H9 (cell line): ENCODE measurements at regions not wholly inside any gene's neighbourhood (a gene's known extent, or its start where the extent isn't known, plus 50 kb on each side); places are given as distances from the start of the nearest gene placed in this dataset.

Experiments
- DNase-seq: peaks from one replicate; pipeline ENCODE4 v3.0.0-alpha.2; 2017
- H2AFZ ChIP-seq: one replicate; pipeline ENCODE4 v1.6.1; 2013; ENCODE audit warnings: mild to moderate bottlenecking, low read length, control low read depth, moderate library complexity
- H2AK5ac ChIP-seq: 2 replicates; pipeline ENCODE4 v1.6.1; 2013; ENCODE audit warnings: low read length, control low read depth, mixed read lengths; ENCODE audit not compliant: insufficient read length
- H2BK120ac ChIP-seq: one replicate; pipeline ENCODE4 v1.6.1; 2013; ENCODE audit warnings: low read depth, mild to moderate bottlenecking, low read length, control low read depth, inconsistent platforms; ENCODE audit not compliant: poor library complexity, severe bottlenecking
- H2BK12ac ChIP-seq: 2 replicates; pipeline ENCODE4 v1.6.1; 2013; ENCODE audit warnings: low read length, control low read depth, mixed read lengths, low read depth; ENCODE audit not compliant: insufficient read length
- H2BK15ac ChIP-seq: 2 replicates; pipeline ENCODE4 v1.6.1; 2013; ENCODE audit warnings: low read depth, low read length, control low read depth
- H2BK20ac ChIP-seq: one replicate; pipeline ENCODE4 v1.6.1; 2013; ENCODE audit warnings: low read depth, mild to moderate bottlenecking, low read length, control low read depth, inconsistent platforms; ENCODE audit not compliant: poor library complexity, severe bottlenecking
- H2BK5ac ChIP-seq: 2 replicates; pipeline ENCODE4 v1.6.1; 2013; ENCODE audit warnings: low read length, control low read depth, mixed read lengths; ENCODE audit not compliant: insufficient read length
- H3K14ac ChIP-seq: 2 replicates; pipeline ENCODE4 v1.6.1; 2013; ENCODE audit warnings: low read length, control low read depth; ENCODE audit not compliant: insufficient read depth
- H3K18ac ChIP-seq: 2 replicates; pipeline ENCODE4 v1.6.1; 2013; ENCODE audit warnings: low read depth, mild to moderate bottlenecking, mixed read lengths, low read length, control low read depth; ENCODE audit not compliant: insufficient read length
- H3K23ac ChIP-seq: 2 replicates; pipeline ENCODE4 v1.6.1; 2013; ENCODE audit warnings: low read length, control low read depth, mixed read lengths, low read depth; ENCODE audit not compliant: insufficient read length
- H3K23me2 ChIP-seq: 2 replicates; pipeline ENCODE4 v1.6.1; 2013; ENCODE audit warnings: low read depth, mild to moderate bottlenecking, mixed read lengths, low read length, control low read depth; ENCODE audit not compliant: insufficient read length, poor library complexity, severe bottlenecking
- H3K27ac ChIP-seq: 2 replicates; pipeline ENCODE4 v1.5.1; 2013; ENCODE audit warnings: low read length, control low read depth, mixed read lengths, low read depth; ENCODE audit not compliant: insufficient read length
- H3K27me3 ChIP-seq: 2 replicates; pipeline ENCODE4 v1.6.1; 2013; ENCODE audit warnings: low read length, control low read depth, inconsistent platforms; ENCODE audit not compliant: insufficient read depth
- H3K4ac ChIP-seq: 2 replicates; pipeline ENCODE4 v1.6.1; 2013; ENCODE audit warnings: low read depth, mild to moderate bottlenecking, control low read depth, inconsistent platforms, low read length, moderate library complexity
- H3K4me1 ChIP-seq: 2 replicates; pipeline ENCODE4 v1.6.1; 2013; ENCODE audit warnings: low read length, control low read depth, inconsistent platforms; ENCODE audit not compliant: insufficient read depth
- H3K4me2 ChIP-seq: 2 replicates; pipeline ENCODE4 v1.6.1; 2013; ENCODE audit warnings: low read length, control low read depth, mixed read lengths; ENCODE audit not compliant: insufficient read length, insufficient read depth
- H3K56ac ChIP-seq: 2 replicates; pipeline ENCODE4 v1.6.1; 2013; ENCODE audit warnings: low read depth, mild to moderate bottlenecking, mixed read lengths, low read length, control low read depth; ENCODE audit not compliant: insufficient read length
- H3K79me1 ChIP-seq: 2 replicates; pipeline ENCODE4 v1.6.1; 2013; ENCODE audit warnings: low read depth, mild to moderate bottlenecking, moderate library complexity, low read length, control low read depth, inconsistent platforms; ENCODE audit not compliant: insufficient read depth, poor library complexity, severe bottlenecking
- H3K79me2 ChIP-seq: 2 replicates; pipeline ENCODE4 v1.6.1; 2013; ENCODE audit warnings: low read length, control low read depth, inconsistent platforms; ENCODE audit not compliant: insufficient read depth
- H3K9ac ChIP-seq: 2 replicates; pipeline ENCODE4 v1.6.1; 2013; ENCODE audit warnings: low read length, control low read depth, mixed read lengths; ENCODE audit not compliant: insufficient read length; ENCODE audit errors: extremely low read depth
- H3K9me3 ChIP-seq: one replicate; pipeline ENCODE4 v1.6.1; 2013; ENCODE audit warnings: low read depth, low read length, inconsistent platforms; ENCODE audit not compliant: control insufficient read depth
- H3T11ph ChIP-seq: one replicate; pipeline ENCODE4 v1.6.1; 2013; ENCODE audit warnings: mild to moderate bottlenecking, low read length, control low read depth, inconsistent platforms
- H4K20me1 ChIP-seq: one replicate; pipeline ENCODE4 v1.6.1; 2013; ENCODE audit not compliant: control insufficient read depth, insufficient read length, insufficient read depth
- H4K5ac ChIP-seq: 2 replicates; pipeline ENCODE4 v1.6.1; 2013; ENCODE audit warnings: low read depth, mild to moderate bottlenecking, mixed read lengths, low read length, control low read depth; ENCODE audit not compliant: insufficient read length
- H4K8ac ChIP-seq: replicated peaks from 2 replicates; pipeline ENCODE4 v1.6.1; 2013; ENCODE audit warnings: low read length, control low read depth, mixed read lengths, low read depth; ENCODE audit not compliant: insufficient read length
- H4K91ac ChIP-seq: 2 replicates; pipeline ENCODE4 v1.6.1; 2013; ENCODE audit warnings: low read depth, mild to moderate bottlenecking, moderate library complexity, mixed read lengths, low read length, control low read depth; ENCODE audit not compliant: insufficient read length
- H3K27ac Mint-ChIP-seq, 3 experiments: 2 replicates in 2 of 3; 3 replicates in 1 of 3; pipeline ENCODE4 v1.8.0; 2020 to 2021; ENCODE audit warnings: mixed read lengths in 3 of 3, mild to moderate bottlenecking in 1 of 3, moderate library complexity in 1 of 3
- H3K27me3 Mint-ChIP-seq: 2 replicates; pipeline ENCODE4 v1.8.0; 2021; ENCODE audit warnings: low read depth, mild to moderate bottlenecking, moderate library complexity, mixed read lengths
- H3K36me3 Mint-ChIP-seq, 3 experiments: 2 replicates in 2 of 3; 3 replicates in 1 of 3; pipeline ENCODE4 v1.8.0; 2020 to 2021; ENCODE audit warnings: low read depth in 3 of 3, mixed read lengths in 3 of 3; ENCODE audit not compliant: insufficient read depth in 1 of 3
- H3K4me1 Mint-ChIP-seq, 2 experiments: 2 replicates each; pipeline ENCODE4 v1.8.0; 2020; ENCODE audit warnings: mixed read lengths in 2 of 2
- H3K4me3 Mint-ChIP-seq, 2 experiments: 2 replicates in 1 of 2; 3 replicates in 1 of 2; pipeline ENCODE4 v1.8.0; 2020 to 2021; ENCODE audit warnings: mild to moderate bottlenecking in 2 of 2, mixed read lengths in 2 of 2, moderate library complexity in 1 of 2
- H3K9me3 Mint-ChIP-seq, 2 experiments: 2 replicates in 1 of 2; 3 replicates in 1 of 2; pipeline ENCODE4 v1.8.0; 2020; ENCODE audit warnings: mild to moderate bottlenecking in 2 of 2, mixed read lengths in 2 of 2, moderate library complexity in 1 of 2
- WGBS: extraction: QIAGEN DNeasy Blood & Tissue Kit; methylation state at CpG from one replicate; pipeline ENCODE4 v1.1.7; 2013; ENCODE audit warnings: missing lambda C conversion rate, low lambda C conversion rate, mixed read lengths; ENCODE audit not compliant: insufficient read length; ENCODE audit errors: extremely low coverage; 5-methylcytosine and 5-hydroxymethylcytosine counted together
- TF ChIP-seq, protein P1 (sequence below): fragments of 200-600 bp; sonication (generic); conservative IDR thresholded peaks from 3 replicates; pipeline ENCODE4 v1.8.0; 2021; ENCODE audit warnings: antibody characterized with exemption, mild to moderate bottlenecking

DNA sequence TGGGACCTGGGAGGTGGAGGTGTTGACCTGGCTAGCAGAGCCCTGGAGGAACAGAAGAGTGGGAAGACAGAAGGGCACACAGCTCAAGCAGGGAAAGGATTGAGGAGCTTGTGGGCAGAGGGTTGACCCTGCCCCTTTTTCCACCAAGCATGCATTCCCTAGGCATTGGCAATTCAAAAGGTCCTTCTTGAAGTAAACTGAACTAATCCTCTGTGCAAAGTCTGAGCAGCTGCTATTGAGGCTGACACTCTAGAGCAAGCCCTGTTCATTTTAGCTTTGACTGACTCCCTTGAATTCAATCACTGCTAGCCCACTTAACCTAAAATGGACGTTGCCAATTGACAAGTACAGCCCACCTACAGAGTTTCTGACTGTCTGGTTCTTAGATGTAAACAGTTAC, 116.5 kb upstream of the TNS3 start:
- Histone ChIP-seq H4K5ac (no peak overlapping the region), H3K79me2 (no peaks in the 10 kb centered on the region), H4K20me1 (no peaks in the 10 kb centered on the region), H3T11ph (no peak overlapping the region), H4K8ac (no peak overlapping the region), H3K79me1 (no peaks in the 10 kb centered on the region), H3K9ac (no peak overlapping the region), H2BK5ac (no peak overlapping the region), H3K4ac (no peak overlapping the region), H3K23ac (no peak overlapping the region), H3K18ac (no peak overlapping the region), H3K4me2 (no peak overlapping the region), H2BK15ac (no peak overlapping the region), H2BK20ac (no peak overlapping the region), H2BK120ac (no peak overlapping the region), H2AFZ (no peak overlapping the region), H2BK12ac (no peak overlapping the region), H3K9me3 (no peaks in the 10 kb centered on the region), H3K27ac (no peak overlapping the region), H3K14ac (no peak overlapping the region), H4K91ac (no peak overlapping the region), H3K23me2 (no peaks in the 10 kb centered on the region), H3K27me3 (no peaks in the 10 kb centered on the region), H2AK5ac (no peak overlapping the region), H3K4me1 (no peaks in the 10 kb centered on the region), H3K56ac (no peak overlapping the region)
- no peak overlapping the region; a peak in 1 of 7 replicates for H3K27ac Mint-ChIP-seq
- no peaks in the 10 kb centered on the region; a peak in 1 of 4 replicates for H3K4me1 Mint-ChIP-seq
- TF ChIP-seq, protein P1, sequence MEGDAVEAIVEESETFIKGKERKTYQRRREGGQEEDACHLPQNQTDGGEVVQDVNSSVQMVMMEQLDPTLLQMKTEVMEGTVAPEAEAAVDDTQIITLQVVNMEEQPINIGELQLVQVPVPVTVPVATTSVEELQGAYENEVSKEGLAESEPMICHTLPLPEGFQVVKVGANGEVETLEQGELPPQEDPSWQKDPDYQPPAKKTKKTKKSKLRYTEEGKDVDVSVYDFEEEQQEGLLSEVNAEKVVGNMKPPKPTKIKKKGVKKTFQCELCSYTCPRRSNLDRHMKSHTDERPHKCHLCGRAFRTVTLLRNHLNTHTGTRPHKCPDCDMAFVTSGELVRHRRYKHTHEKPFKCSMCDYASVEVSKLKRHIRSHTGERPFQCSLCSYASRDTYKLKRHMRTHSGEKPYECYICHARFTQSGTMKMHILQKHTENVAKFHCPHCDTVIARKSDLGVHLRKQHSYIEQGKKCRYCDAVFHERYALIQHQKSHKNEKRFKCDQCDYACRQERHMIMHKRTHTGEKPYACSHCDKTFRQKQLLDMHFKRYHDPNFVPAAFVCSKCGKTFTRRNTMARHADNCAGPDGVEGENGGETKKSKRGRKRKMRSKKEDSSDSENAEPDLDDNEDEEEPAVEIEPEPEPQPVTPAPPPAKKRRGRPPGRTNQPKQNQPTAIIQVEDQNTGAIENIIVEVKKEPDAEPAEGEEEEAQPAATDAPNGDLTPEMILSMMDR, result no peak
- H3K4me3 Mint-ChIP-seq, result no peak overlapping the region
- H3K36me3 Mint-ChIP-seq, result no peaks in the 10 kb centered on the region
- H3K27me3 Mint-ChIP-seq, result no peaks in the 10 kb centered on the region; the same call in 1 of the 2 replicates
- WGBS, result no CpG with 5 or more reads among the region's 1 CpG
- no peaks in the 10 kb centered on the region for H3K9me3 Mint-ChIP-seq
- DNase-seq, result no peak
